Ascending aorta (tissue), 2 donors: ENCODE measurements at regions not wholly inside any gene's neighbourhood (a gene's known extent, or its start where the extent isn't known, plus 50 kb on each side); places are given as distances from the start of the nearest gene placed in this dataset.

ENCODE experiments used
- DNase-seq, 2 donors: peaks; one replicate each; pipeline ENCODE4 v3.0.0-alpha.2; 2019; ENCODE audit warnings: low spot score in 2 of 2
- H3K27ac ChIP-seq, 2 donors: fragments of 200-600 bp; sonication (generic); one replicate each; pipeline ENCODE4 v1.5.1; 2016 to 2017; ENCODE audit warnings: mild to moderate bottlenecking in 1 of 2
- H3K27me3 ChIP-seq: fragments of 200-600 bp; sonication (generic); one replicate; pipeline ENCODE4 v1.5.1; 2017
- H3K36me3 ChIP-seq, 2 donors: fragments of 200-600 bp; sonication (generic); one replicate each; pipeline ENCODE4 v1.5.1; 2016
- H3K4me1 ChIP-seq, 2 donors: fragments of 200-600 bp; sonication (generic); one replicate each; pipeline ENCODE4 v1.5.1; 2016 to 2017; ENCODE audit warnings: mild to moderate bottlenecking in 1 of 2
- H3K4me3 ChIP-seq, 2 donors: fragments of 200-600 bp; sonication (generic); one replicate each; pipeline ENCODE4 v1.5.1; 2016 to 2017; ENCODE audit warnings: mild to moderate bottlenecking in 1 of 2
- H3K9me3 ChIP-seq, 2 donors: fragments of 200-600 bp; sonication (generic); one replicate each; pipeline ENCODE4 v1.5.1; 2016
- CTCF ChIP-seq, 3 experiments: fragments of 200-600 bp in 2 of 3; fragments of 450-650 bp in 1 of 3; sonication (generic) in 2 of 3; IDR thresholded peaks; one replicate each; pipeline ENCODE4 v1.5.1; 2016 to 2019; ENCODE audit warnings: antibody characterized with exemption in 3 of 3, mild to moderate bottlenecking in 1 of 3, moderate library complexity in 1 of 3
- intact Hi-C: fragments of 100-400 bp; cut with DNase I; formaldehyde crosslinking; loops from one replicate; pipeline ENCODE4 v1.15.1; 2023

- peak in 1 of 2 donors; percentile 50 for DNase-seq
- TF ChIP-seq CTCF (IDR thresholded peaks at IDR 0.05) = no peak
- no peak overlapping the region for H3K27ac ChIP-seq
Observed at GRCh38 chr3:10762611-10763247, 53.3 kb upstream of the SLC6A11 start.

GRCh38 chr3:10763248-10763620, 52.8 kb upstream of the SLC6A11 start:
- Histone ChIP-seq H3K4me1 (no peaks in the 10 kb centered on the region), H3K36me3 (no peaks in the 10 kb centered on the region), H3K27ac (no peak overlapping the region), H3K9me3 (no peaks in the 10 kb centered on the region), H3K27me3 (no peaks in the 10 kb centered on the region), H3K4me3 (no peak overlapping the region)
- peak in 1 of 2 donors; percentile 52 for DNase-seq
- TF ChIP-seq CTCF (IDR thresholded peaks at IDR 0.05) = no peak
- intact Hi-C loops = no loop called here

More at GRCh38 chr3:10762611-10763247, 53.3 kb upstream of the SLC6A11 start:
- intact Hi-C loops = no loop called here
- H3K9me3 ChIP-seq = no peaks in the 10 kb centered on the region
- H3K4me3 ChIP-seq = no peak overlapping the region
- no peaks in the 10 kb centered on the region for H3K4me1 ChIP-seq
- H3K36me3 ChIP-seq = no peaks in the 10 kb centered on the region
- no peaks in the 10 kb centered on the region for H3K27me3 ChIP-seq

- Histone ChIP-seq H3K27ac (no peak overlapping the region), H3K36me3 (no peaks in the 10 kb centered on the region), H3K4me3 (no peak overlapping the region), H3K9me3 (no peaks in the 10 kb centered on the region), H3K27me3 (no peaks in the 10 kb centered on the region), H3K4me1 (no peaks in the 10 kb centered on the region)
- TF ChIP-seq CTCF (IDR thresholded peaks at IDR 0.05) = no peak
- peak in 1 of 2 donors; percentile 19 for DNase-seq
- intact Hi-C loops = no loop called here
Observed at GRCh38 chr3:10763817-10764258, 52.2 kb upstream of the SLC6A11 start.

- Histone ChIP-seq H3K4me1 (no peaks in the 10 kb centered on the region), H3K27me3 (no peaks in the 10 kb centered on the region), H3K27ac (no peak overlapping the region), H3K9me3 (no peaks in the 10 kb centered on the region), H3K36me3 (no peaks in the 10 kb centered on the region), H3K4me3 (no peak overlapping the region)
- TF ChIP-seq CTCF (IDR thresholded peaks at IDR 0.05) = no peak
- intact Hi-C loops = no loop called here
- DNase-seq = peak in 1 of 2 donors; percentile 59
Observed at GRCh38 chr3:10764259-10765051, 51.6 kb upstream of the SLC6A11 start.

GRCh38 chr3:10766049-10766705, 49.9 kb upstream of the SLC6A11 start:
- intact Hi-C loops = no loop called here
- no peak for TF ChIP-seq CTCF (IDR thresholded peaks at IDR 0.05)
- no peak overlapping the region for H3K27ac ChIP-seq
- H3K27me3 ChIP-seq = no peaks in the 10 kb centered on the region
- no peak overlapping the region for H3K4me3 ChIP-seq
- H3K36me3 ChIP-seq = no peaks in the 10 kb centered on the region
- no peaks in the 10 kb centered on the region for H3K9me3 ChIP-seq
- no peak for DNase-seq
- no peaks in the 10 kb centered on the region for H3K4me1 ChIP-seq
